Neural progenitor cell (in vitro differentiated cells): ENCODE measurements at regions not wholly inside any gene's neighbourhood (a gene's known extent, or its start where the extent isn't known, plus 50 kb on each side); places are given as distances from the start of the nearest gene placed in this dataset.

Experiments used
- CTCF ChIP-seq: fragments of 200-600 bp; sonication (generic); IDR thresholded peaks from 2 replicates; pipeline ENCODE4 v1.5.1; 2017; ENCODE audit warnings: antibody characterized with exemption, mild to moderate bottlenecking
- EZH2 ChIP-seq: fragments of 200-600 bp; sonication (generic); IDR thresholded peaks from 2 replicates; pipeline ENCODE4 v1.6.1; 2017; ENCODE audit warnings: antibody characterized with exemption, mild to moderate bottlenecking, moderate library complexity

GRCh38 chr16:13791095-13791494 lies 128.9 kb upstream of the ERCC4 start:
- no peak for TF ChIP-seq CTCF
- TF ChIP-seq EZH2: no peak
